NCI-H460 (cell line): ENCODE measurements at regions not wholly inside any gene's neighbourhood (a gene's known extent, or its start where the extent isn't known, plus 50 kb on each side); places are given as distances from the start of the nearest gene placed in this dataset.

ENCODE experiments used
- DNase-seq: peaks from one replicate; pipeline ENCODE4 v3.0.0-alpha.2; 2016; ENCODE audit warnings: low read depth; ENCODE audit errors: extremely low read depth

- no peak for DNase-seq
Observed at GRCh38 chr3:75985432-75985831, 200.1 kb upstream of the ZNF717 start.

- DNase-seq: no peak
Observed at GRCh38 chr3:76010252-76010651, 224.9 kb upstream of the ZNF717 start.

- no peak for DNase-seq
Observed at GRCh38 chr3:76011121-76011520, 225.8 kb upstream of the ZNF717 start.

- no peak for DNase-seq
Observed at GRCh38 chr3:76015496-76015895, 230.1 kb upstream of the ZNF717 start.

GRCh38 chr3:76016111-76016510, 230.8 kb upstream of the ZNF717 start:
- no peak for DNase-seq

GRCh38 chr3:76016769-76017439, 231.6 kb upstream of the ZNF717 start:
- DNase-seq: no peak

GRCh38 chr3:76021376-76021775, 236.0 kb upstream of the ZNF717 start:
- no peak for DNase-seq

GRCh38 chr3:76024640-76025039, 239.3 kb upstream of the ZNF717 start:
- DNase-seq: no peak

- DNase-seq: no peak
Observed at GRCh38 chr3:76025561-76025960, 240.2 kb upstream of the ZNF717 start.

GRCh38 chr3:76026379-76026778, 241.0 kb upstream of the ZNF717 start:
- DNase-seq: no peak

GRCh38 chr3:76028774-76029173, 243.4 kb upstream of the ZNF717 start:
- DNase-seq: no peak

GRCh38 chr3:76034649-76035048, 249.3 kb upstream of the ZNF717 start:
- no peak for DNase-seq

GRCh38 chr3:76035117-76035516, 249.8 kb upstream of the ZNF717 start:
- DNase-seq: no peak

- DNase-seq: no peak
Observed at GRCh38 chr3:76038949-76039348, 253.6 kb upstream of the ZNF717 start.

- DNase-seq: no peak
Observed at GRCh38 chr3:76039431-76039830, 254.1 kb upstream of the ZNF717 start.

GRCh38 chr3:76040946-76041345, 255.6 kb upstream of the ZNF717 start:
- DNase-seq: no peak

- no peak for DNase-seq
Observed at GRCh38 chr3:76043746-76044145, 258.4 kb upstream of the ZNF717 start.

GRCh38 chr3:76044601-76045600, 259.6 kb upstream of the ZNF717 start:
- no peak for DNase-seq

- no peak for DNase-seq
Observed at GRCh38 chr3:76047368-76047767, 262.0 kb upstream of the ZNF717 start.

GRCh38 chr3:76049776-76050175, 264.4 kb upstream of the ZNF717 start:
- DNase-seq: no peak

GRCh38 chr3:76051145-76051544, 265.8 kb upstream of the ZNF717 start:
- no peak for DNase-seq

GRCh38 chr3:76054404-76054803, 269.1 kb upstream of the ZNF717 start:
- no peak for DNase-seq
